Esophagus squamous epithelium (tissue), 5 donors: ENCODE measurements at regions not wholly inside any gene's neighbourhood (a gene's known extent, or its start where the extent isn't known, plus 50 kb on each side); places are given as distances from the start of the nearest gene placed in this dataset.
A peak's percentile ranks its signal among the peaks of the same experiment; 100 is the strongest.

ENCODE experiments used
- DNase-seq: peaks from one replicate; lab custom pipeline; 2025; lab: John Stamatoyannopoulos, UW
- H3K27ac ChIP-seq, 4 donors: fragments of 200-600 bp; sonication (generic); one replicate each; pipeline ENCODE4 v1.5.1; 2016 to 2019; ENCODE audit warnings: mild to moderate bottlenecking in 1 of 4
- H3K27me3 ChIP-seq, 4 donors: fragments of 200-600 bp; sonication (generic); 1 replicate in 3 of 4; 2 replicates in 1 of 4; pipeline versions ENCODE4 v1.5.1 to v1.6.0; 2017 to 2021; ENCODE audit warnings: antibody characterized with exemption in 1 of 4
- H3K36me3 ChIP-seq, 3 donors: fragments of 200-600 bp; sonication (generic); one replicate each; pipeline ENCODE4 v1.5.1; 2016 to 2019
- H3K4me1 ChIP-seq, 3 donors: fragments of 200-600 bp; sonication (generic); one replicate each; pipeline ENCODE4 v1.5.1; 2017 to 2019
- H3K4me3 ChIP-seq, 4 donors: fragments of 200-600 bp; sonication (generic); 1 replicate in 3 of 4; 2 replicates in 1 of 4; pipeline ENCODE4 v1.5.1; 2016 to 2019; ENCODE audit warnings: mild to moderate bottlenecking in 2 of 4, moderate library complexity in 1 of 4
- H3K9me3 ChIP-seq, 3 donors: fragments of 200-600 bp; sonication (generic); one replicate each; pipeline ENCODE4 v1.5.1; 2016 to 2019
- CTCF ChIP-seq, 6 experiments: fragments of 450-650 bp in 4 of 6; fragments of 200-600 bp in 2 of 6; sonication (generic) in 2 of 6; IDR thresholded peaks; one replicate each; pipeline ENCODE4 v1.5.1; 2016 to 2019; ENCODE audit warnings: antibody characterized with exemption in 6 of 6, mild to moderate bottlenecking in 4 of 6, moderate library complexity in 4 of 6
- POLR2A ChIP-seq, 4 donors: fragments of 450-650 bp; IDR thresholded peaks; one replicate each; pipeline ENCODE4 v1.6.1; 2017; ENCODE audit warnings: antibody characterized with exemption in 4 of 4, mild to moderate bottlenecking in 4 of 4, moderate library complexity in 3 of 4
- WGBS, 2 donors: methylation state at CpG; one replicate each; pipeline ENCODE4 v1.1.5; 2018; 5-methylcytosine and 5-hydroxymethylcytosine counted together
- intact Hi-C: fragments of 100-400 bp; cut with DNase I; formaldehyde crosslinking; loops from one replicate; pipeline ENCODE4 v1.15.0; 2022
- donor health status: DM: yes; HTN: yes; CAD: no.

- no peaks in the 10 kb centered on the region for H3K27me3 ChIP-seq
- no peaks in the 10 kb centered on the region for H3K36me3 ChIP-seq
- DNase-seq, result no peak
- H3K27ac ChIP-seq, result no peak overlapping the region
- no peak overlapping the region for H3K4me3 ChIP-seq
- H3K9me3 ChIP-seq, result no peaks in the 10 kb centered on the region
- intact Hi-C loops, result no loop called here
- WGBS, 2 donors, result 62 to 80% methylated on average over 1 of the region's 1 CpG
- peaks cover 0 to 3% (median under 1%) of the 10 kb centered on the region in 3 donors for H3K4me1 ChIP-seq
- TF ChIP-seq CTCF (IDR thresholded peaks at IDR 0.05), result no peak
- no peak for TF ChIP-seq POLR2A (IDR thresholded peaks at IDR 0.05)
Measured at GRCh38 chr13:105448811-105449210, 1086.7 kb downstream of the EFNB2 start.

GRCh38 chr13:105446197-105446596 is 1089.3 kb downstream of the EFNB2 start:
- H3K4me3 ChIP-seq, result no peak overlapping the region
- no peak for DNase-seq
- no peaks in the 10 kb centered on the region for H3K27me3 ChIP-seq
- 59 to 78% methylated on average over 4 of the region's 4 CpGs for WGBS, 2 donors
- intact Hi-C loops, result no loop called here
- no peak overlapping the region for H3K27ac ChIP-seq
- H3K36me3 ChIP-seq, result no peaks in the 10 kb centered on the region
- no peaks in the 10 kb centered on the region for H3K9me3 ChIP-seq
- TF ChIP-seq CTCF (IDR thresholded peaks at IDR 0.05), result no peak
- TF ChIP-seq POLR2A (IDR thresholded peaks at IDR 0.05), result no peak
- peaks cover 0 to 28% (median 8%) of the 10 kb centered on the region in 3 donors for H3K4me1 ChIP-seq

- no peaks in the 10 kb centered on the region for H3K27me3 ChIP-seq
- no peak for TF ChIP-seq POLR2A (IDR thresholded peaks at IDR 0.05)
- TF ChIP-seq CTCF (IDR thresholded peaks at IDR 0.05), result no peak
- DNase-seq, result no peak
- intact Hi-C loops, result no loop called here
- no peaks in the 10 kb centered on the region for H3K36me3 ChIP-seq
- peaks cover 0 to 28% (median 8%) of the 10 kb centered on the region in 3 donors for H3K4me1 ChIP-seq
- H3K4me3 ChIP-seq, result no peak overlapping the region
- no peaks in the 10 kb centered on the region for H3K9me3 ChIP-seq
- 32 to 70% methylated on average over 4 of the region's 4 CpGs for WGBS, 2 donors
- H3K27ac ChIP-seq, result no peak overlapping the region
Measured at GRCh38 chr13:105445796-105446195, 1089.7 kb downstream of the EFNB2 start.

GRCh38 chr13:105442949-105443699 is 1092.3 kb downstream of the EFNB2 start:
- intact Hi-C loops, result no loop called here
- no peak for TF ChIP-seq CTCF (IDR thresholded peaks at IDR 0.05)
- no peak for TF ChIP-seq POLR2A (IDR thresholded peaks at IDR 0.05)
- H3K4me3 ChIP-seq, result no peak overlapping the region
- H3K36me3 ChIP-seq, result no peaks in the 10 kb centered on the region
- WGBS, 2 donors, result 24 to 33% methylated on average over 3 of the region's 3 CpGs
- no peaks in the 10 kb centered on the region for H3K27me3 ChIP-seq
- no peak for DNase-seq
- no peaks in the 10 kb centered on the region for H3K9me3 ChIP-seq
- H3K4me1 ChIP-seq, result peaks cover 0 to 28% (median 8%) of the 10 kb centered on the region in 3 donors
- H3K27ac ChIP-seq, result peak overlapping the region; percentile 36 to 71 (median 57)

GRCh38 chr13:105442040-105442439 is 1093.4 kb downstream of the EFNB2 start:
- Histone ChIP-seq H3K4me3 (no peak overlapping the region), H3K9me3 (no peaks in the 10 kb centered on the region), H3K27ac (peak overlapping the region in 3 of 4 donors; percentile 34 to 71 (median 71)), H3K4me1 (peaks cover 0 to 28% (median 8%) of the 10 kb centered on the region in 3 donors), H3K36me3 (no peaks in the 10 kb centered on the region), H3K27me3 (no peaks in the 10 kb centered on the region)
- TF ChIP-seq CTCF (IDR thresholded peaks at IDR 0.05), result no peak
- TF ChIP-seq POLR2A (IDR thresholded peaks at IDR 0.05), result no peak
- no peak for DNase-seq
- 27 to 49% methylated on average over 3 of the region's 3 CpGs for WGBS, 2 donors
- intact Hi-C loops, result no loop called here
